Stimulated activated CD4-positive, alpha-beta T cell treated with anti-CD3 and anti-CD28 coated beads, Interleukin-4, amount 100 ng/mL, for 48 hours (primary cell): ENCODE measurements at regions not wholly inside any gene's neighbourhood (a gene's known extent, or its start where the extent isn't known, plus 50 kb on each side); places are given as distances from the start of the nearest gene placed in this dataset.
"Not testable (repeated sequence)": the region's sequence is repeated elsewhere in the genome, so short reads cannot be mapped to it uniquely, and the experiment has no call there.

ENCODE experiments used
- DNase-seq, 2 donors: peaks; one replicate each; pipeline ENCODE4 v3.0.0-alpha.2; 2020; ENCODE audit warnings: low read depth in 2 of 2

GRCh38 chr1:90296327-90296726, 301.4 kb downstream of the ZNF326 start:
- no peak for DNase-seq

GRCh38 chr1:90295534-90295933, 300.6 kb downstream of the ZNF326 start:
- DNase-seq = no peak

GRCh38 chr1:90291431-90292216, 296.7 kb downstream of the ZNF326 start:
- no peak for DNase-seq

GRCh38 chr1:90282811-90283210, 287.9 kb downstream of the ZNF326 start:
- DNase-seq = no peak

- not testable (repeated sequence) for DNase-seq
These were observed 287.0 kb downstream of the ZNF326 start for GRCh38 chr1:90281886-90282285.

GRCh38 chr1:90277270-90277669, 282.4 kb downstream of the ZNF326 start:
- no peak for DNase-seq

GRCh38 chr1:90274376-90274775, 279.5 kb downstream of the ZNF326 start:
- no peak for DNase-seq

- no peak for DNase-seq
These were observed 278.4 kb downstream of the ZNF326 start for GRCh38 chr1:90273241-90273774.

GRCh38 chr1:90262791-90263190, 267.9 kb downstream of the ZNF326 start:
- DNase-seq = no peak

- no peak for DNase-seq
These were observed 267.4 kb downstream of the ZNF326 start for GRCh38 chr1:90262286-90262685.

GRCh38 chr1:90246069-90246468, 251.2 kb downstream of the ZNF326 start:
- no peak for DNase-seq

GRCh38 chr1:90236493-90236892, 241.6 kb downstream of the ZNF326 start:
- DNase-seq = no peak

GRCh38 chr1:90223401-90223800, 228.5 kb downstream of the ZNF326 start:
- no peak for DNase-seq

- no peak for DNase-seq
These were observed 226.2 kb downstream of the ZNF326 start for GRCh38 chr1:90220941-90221693.

- DNase-seq = no peak
These were observed 225.6 kb downstream of the ZNF326 start for GRCh38 chr1:90220496-90220895.

- DNase-seq = not testable (repeated sequence)
These were observed 224.4 kb downstream of the ZNF326 start for GRCh38 chr1:90219166-90219871.

- no peak for DNase-seq
These were observed 216.0 kb downstream of the ZNF326 start for GRCh38 chr1:90210633-90211491.

- DNase-seq = no peak
These were observed 214.0 kb downstream of the ZNF326 start for GRCh38 chr1:90208949-90209348.

GRCh38 chr1:90206260-90206659, 211.3 kb downstream of the ZNF326 start:
- DNase-seq = no peak

GRCh38 chr1:90204780-90205179, 209.9 kb downstream of the ZNF326 start:
- no peak for DNase-seq

- DNase-seq = no peak
These were observed 209.2 kb downstream of the ZNF326 start for GRCh38 chr1:90204023-90204590.
